ENCODE measurements at regions not wholly inside any gene's neighbourhood (a gene's known extent, or its start where the extent isn't known, plus 50 kb on each side); places are given as distances from the start of the nearest gene placed in this dataset.

DNA sequence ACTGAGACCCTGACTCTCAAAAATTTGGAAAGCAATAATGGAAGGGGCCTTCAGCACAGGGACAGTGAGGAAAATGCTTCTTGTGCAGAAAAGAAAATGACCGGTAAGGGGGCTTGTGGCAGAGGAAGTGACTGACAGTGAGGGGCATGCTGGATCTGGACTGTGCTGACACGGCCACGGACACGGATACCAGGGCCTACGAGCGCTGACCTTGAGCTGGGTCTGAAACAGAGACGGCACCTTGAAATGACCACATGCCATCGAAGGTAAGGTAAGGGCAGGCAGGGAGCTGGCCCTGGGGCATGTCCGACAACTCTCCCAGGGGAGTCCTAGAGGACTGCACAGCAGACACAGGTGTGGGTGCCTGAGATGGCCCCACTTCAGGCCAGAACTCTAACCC is 182.1 kb downstream of the RHOU start:
- Histone ChIP-seq H3K79me2 (ENCODE audit: insufficient read depth, low read length) (no peaks in the 10 kb centered on the region), H3K4me2 (ENCODE audit: low read depth, low read length) (no peak overlapping the region), H3K27ac (ENCODE audit: extremely low read length, insufficient read depth, low read length) (no peak overlapping the region), H2AFZ (ENCODE audit: low read length) (no peak overlapping the region), H3K9me3 (ENCODE audit: low read length) (no peaks in the 10 kb centered on the region), H3K4me3 (replicated peaks in 1 of 3; ENCODE audit: insufficient read depth in 1 of 3, low read depth in 2 of 3, low read length in 3 of 3) (no peak overlapping the region), H3K27me3 (ENCODE audit: control insufficient read depth in 1 of 2, insufficient read depth in 2 of 2, low read length in 2 of 2) (peaks cover 0 to 3% of the 10 kb centered on the region in 2 experiments; a peak in 2 of 5 replicates), H3K9ac (ENCODE audit: insufficient read depth, low read depth, low read length) (no peak overlapping the region), H4K20me1 (ENCODE audit: insufficient read depth, low read length) (no peaks in the 10 kb centered on the region), H3K4me1 (ENCODE audit: insufficient read depth, low read length) (peaks cover 31% of the 10 kb centered on the region), H3K36me3 (replicated peaks in 1 of 2; ENCODE audit: control insufficient read depth in 1 of 2, insufficient read depth in 2 of 2, low read length in 2 of 2) (no peaks in the 10 kb centered on the region)
- in situ Hi-C loops (cut with HindIII; ENCODE audit: extremely low pct_ligation_motif_present, low pct_unique_long_range_greater_than_20kb), result no loop called here
- intact Hi-C loops (cut with micrococcal nuclease; ENCODE audit: unreplicated experiment), result no loop called here
- CTCF ChIA-PET (ENCODE audit: low intra/inter-chr PET ratio, low total read pairs), result no interaction called here
- ATAC-seq, result 0 out of 3 replicates have a peak, but pooled peaks have one; percentile 20
- no peak for TF ChIP-seq GZF1 (CRISPR knock-in tag; IDR thresholded peaks at IDR 0.05)
- TF ChIP-seq FOXP4 (CRISPR knock-in tag; IDR thresholded peaks at IDR 0.05), result no peak
- no peak for TF ChIP-seq HNF1B (CRISPR knock-in tag; IDR thresholded peaks at IDR 0.05)
- peak; percentile 51; the same call in 1 of the 2 replicates for TF ChIP-seq ZNF768 (CRISPR knock-in tag; IDR thresholded peaks at IDR 0.05)
- no peak for FAIRE-seq
- POLR2A ChIA-PET, result no interaction called here
- no peak for DNase-seq (ENCODE audit: low spot score)
- BruUV-seq (replicated peaks), result no TSS peak
- 59% methylated on average over 7 of the region's 9 CpGs for WGBS (ENCODE audit: low lambda C conversion rate)

DNA sequence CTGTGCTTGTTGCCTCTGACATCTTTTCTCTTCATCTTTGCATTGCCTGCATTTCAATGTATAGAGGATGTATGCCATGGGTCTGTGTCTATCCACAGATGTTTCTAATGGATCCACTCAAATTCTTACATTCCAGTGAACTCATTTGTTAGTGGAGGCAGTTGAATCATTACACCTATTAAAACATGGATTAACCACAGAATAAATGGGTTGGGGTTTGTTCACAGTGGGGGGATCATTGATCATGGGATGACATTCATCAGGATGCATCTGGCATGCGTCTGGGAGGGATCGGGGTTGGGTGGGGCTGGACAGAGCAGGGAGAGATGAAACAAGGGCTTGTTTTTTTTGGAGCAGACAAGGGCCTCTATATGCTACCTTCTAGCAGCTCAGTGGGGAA is 182.5 kb downstream of the RHOU start:
- TF ChIP-seq HCFC1 (IDR thresholded peaks at IDR 0.05; ENCODE audit: low read depth, low read length), result no peak
- TF ChIP-seq PREB (CRISPR knock-in tag; IDR thresholded peaks at IDR 0.05), result no peak
- TF ChIP-seq ZNF550 (CRISPR knock-in tag; IDR thresholded peaks at IDR 0.05; ENCODE audit: borderline replicate concordance), result no peak
- TF ChIP-seq, protein P1, sequence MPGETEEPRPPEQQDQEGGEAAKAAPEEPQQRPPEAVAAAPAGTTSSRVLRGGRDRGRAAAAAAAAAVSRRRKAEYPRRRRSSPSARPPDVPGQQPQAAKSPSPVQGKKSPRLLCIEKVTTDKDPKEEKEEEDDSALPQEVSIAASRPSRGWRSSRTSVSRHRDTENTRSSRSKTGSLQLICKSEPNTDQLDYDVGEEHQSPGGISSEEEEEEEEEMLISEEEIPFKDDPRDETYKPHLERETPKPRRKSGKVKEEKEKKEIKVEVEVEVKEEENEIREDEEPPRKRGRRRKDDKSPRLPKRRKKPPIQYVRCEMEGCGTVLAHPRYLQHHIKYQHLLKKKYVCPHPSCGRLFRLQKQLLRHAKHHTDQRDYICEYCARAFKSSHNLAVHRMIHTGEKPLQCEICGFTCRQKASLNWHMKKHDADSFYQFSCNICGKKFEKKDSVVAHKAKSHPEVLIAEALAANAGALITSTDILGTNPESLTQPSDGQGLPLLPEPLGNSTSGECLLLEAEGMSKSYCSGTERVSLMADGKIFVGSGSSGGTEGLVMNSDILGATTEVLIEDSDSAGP (CRISPR knock-in tag; IDR thresholded peaks at IDR 0.05; ENCODE audit: borderline replicate concordance), result no peak
- no peak for TF ChIP-seq THAP11 (CRISPR knock-in tag; IDR thresholded peaks at IDR 0.05)
- TF ChIP-seq POLR2G (IDR thresholded peaks at IDR 0.05; ENCODE audit: low read depth, low read length), result no peak
- Histone ChIP-seq H3K4me3 (replicated peaks in 1 of 3; ENCODE audit: insufficient read depth in 1 of 3, low read depth in 2 of 3, low read length in 3 of 3) (no peak overlapping the region), H3K27me3 (ENCODE audit: control insufficient read depth in 1 of 2, insufficient read depth in 2 of 2, low read length in 2 of 2) (peaks cover 0 to 2% of the 10 kb centered on the region in 2 experiments; a peak in 1 of 5 replicates), H3K27ac (ENCODE audit: extremely low read length, insufficient read depth, low read length) (no peak overlapping the region), H3K9me3 (ENCODE audit: low read length) (no peaks in the 10 kb centered on the region), H2AFZ (ENCODE audit: low read length) (no peak overlapping the region), H3K79me2 (ENCODE audit: insufficient read depth, low read length) (no peaks in the 10 kb centered on the region), H3K36me3 (replicated peaks in 1 of 2; ENCODE audit: control insufficient read depth in 1 of 2, insufficient read depth in 2 of 2, low read length in 2 of 2) (no peaks in the 10 kb centered on the region), H4K20me1 (ENCODE audit: insufficient read depth, low read length) (no peaks in the 10 kb centered on the region), H3K4me2 (ENCODE audit: low read depth, low read length) (no peak overlapping the region), H3K9ac (ENCODE audit: insufficient read depth, low read depth, low read length) (no peak overlapping the region), H3K4me1 (ENCODE audit: insufficient read depth, low read length) (peaks cover 35% of the 10 kb centered on the region)
- ChIA-PET POLR2A (interaction anchor here (1.4 kb wide), 1 partner anchor 16 kb away, joined by 5 read pairs; no protein-coding TSS in a partner anchor), CTCF (ENCODE audit: low intra/inter-chr PET ratio, low total read pairs) (no interaction called here)
- intact Hi-C loops (cut with micrococcal nuclease; ENCODE audit: unreplicated experiment) (loop anchor here (2.0 kb wide), 1 partner anchor 31 kb away; no protein-coding TSS in a partner anchor), in situ Hi-C loops (cut with HindIII; ENCODE audit: extremely low pct_ligation_motif_present, low pct_unique_long_range_greater_than_20kb) (no loop called here)
- BruUV-seq (replicated peaks), result no TSS peak
- no peak for DNase-seq (ENCODE audit: low spot score)
- 90% methylated on average over 2 of the region's 2 CpGs for WGBS (ENCODE audit: low lambda C conversion rate)
- no peak for FAIRE-seq
- ATAC-seq, result no peak; the same call in 2 of the 3 replicates

All from HepG2 (cell line).